ENCODE measurements at regions not wholly inside any gene's neighbourhood (a gene's known extent, or its start where the extent isn't known, plus 50 kb on each side); places are given as distances from the start of the nearest gene placed in this dataset.

- DNase-seq (ENCODE audit: low read depth in 4 of 4, low spot score in 3 of 4) = no peak
Measured at GRCh38 chr3:26345613-26346012, 277.0 kb upstream of the LRRC3B start.

GRCh38 chr3:26346497-26346896 is 276.1 kb upstream of the LRRC3B start:
- DNase-seq (ENCODE audit: low read depth in 4 of 4, low spot score in 3 of 4) = no peak

- DNase-seq (ENCODE audit: low read depth in 4 of 4, low spot score in 3 of 4) = no peak
Measured at GRCh38 chr3:26347150-26347549, 275.4 kb upstream of the LRRC3B start.

- no peak for DNase-seq (ENCODE audit: low read depth in 4 of 4, low spot score in 3 of 4)
Measured at GRCh38 chr3:26350853-26351252, 271.7 kb upstream of the LRRC3B start.

GRCh38 chr3:26353097-26353496 is 269.5 kb upstream of the LRRC3B start:
- no peak for DNase-seq (ENCODE audit: low read depth in 4 of 4, low spot score in 3 of 4)

DNA sequence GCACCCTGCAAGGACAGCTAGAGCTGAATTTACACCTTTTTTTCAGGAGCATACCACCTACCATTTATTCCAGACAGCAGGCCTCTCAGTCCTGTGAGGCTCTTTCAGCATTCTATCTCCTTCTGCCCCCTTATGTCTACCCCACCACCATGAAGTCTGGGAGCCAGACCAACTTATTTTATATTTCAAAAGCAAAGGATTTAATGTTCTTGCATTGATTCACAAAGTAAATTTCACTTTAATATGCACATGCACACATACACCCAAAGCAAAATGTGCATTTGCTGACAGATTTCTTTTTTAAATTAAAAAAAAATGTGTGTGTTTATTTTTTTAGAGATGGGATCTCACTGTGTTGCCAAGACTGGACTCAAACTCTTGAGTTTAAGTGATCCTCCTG is 264.2 kb upstream of the LRRC3B start:
- DNase-seq (ENCODE audit: low read depth in 4 of 4, low spot score in 3 of 4) = no peak

DNA sequence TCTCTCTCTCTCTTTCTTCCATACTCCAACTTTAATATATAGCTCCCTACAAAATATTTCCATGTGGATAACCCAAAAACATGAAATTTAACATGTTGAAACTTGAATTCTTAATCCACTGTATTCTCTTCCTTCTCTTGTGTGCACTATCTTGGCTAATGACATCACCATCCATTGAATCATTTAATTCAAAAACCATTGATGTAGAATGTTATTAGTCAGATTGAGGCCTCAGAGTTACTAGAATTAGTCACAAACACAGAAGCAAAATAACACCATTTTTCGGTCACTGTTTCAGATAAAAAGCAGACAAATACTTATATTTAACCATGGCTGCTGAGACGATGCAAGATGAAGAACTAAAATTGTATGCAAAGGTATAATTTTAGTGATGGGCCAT is 256.9 kb upstream of the LRRC3B start:
- no peak for DNase-seq (ENCODE audit: low read depth in 4 of 4, low spot score in 3 of 4)

DNA sequence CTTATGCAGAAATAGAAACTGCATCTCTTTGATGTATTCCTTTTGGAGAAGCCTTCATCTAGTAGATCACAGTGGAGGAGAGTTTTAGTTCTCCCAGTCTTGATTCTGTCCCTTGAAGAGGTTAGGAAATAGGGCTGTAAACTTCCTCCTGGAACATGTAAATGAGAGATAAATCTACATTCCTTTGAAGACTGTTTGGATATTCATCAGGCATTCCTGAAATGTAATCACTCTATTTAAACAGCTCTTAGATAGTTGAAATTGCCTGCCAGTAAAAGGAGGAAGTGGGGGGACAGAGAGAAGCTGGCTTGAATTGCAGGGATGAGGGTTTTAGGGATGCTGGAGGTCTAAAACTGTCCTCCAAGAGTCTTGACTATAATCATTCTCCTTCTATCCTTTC is 254.3 kb upstream of the LRRC3B start:
- no peak for DNase-seq (ENCODE audit: low read depth in 4 of 4, low spot score in 3 of 4)

DNA sequence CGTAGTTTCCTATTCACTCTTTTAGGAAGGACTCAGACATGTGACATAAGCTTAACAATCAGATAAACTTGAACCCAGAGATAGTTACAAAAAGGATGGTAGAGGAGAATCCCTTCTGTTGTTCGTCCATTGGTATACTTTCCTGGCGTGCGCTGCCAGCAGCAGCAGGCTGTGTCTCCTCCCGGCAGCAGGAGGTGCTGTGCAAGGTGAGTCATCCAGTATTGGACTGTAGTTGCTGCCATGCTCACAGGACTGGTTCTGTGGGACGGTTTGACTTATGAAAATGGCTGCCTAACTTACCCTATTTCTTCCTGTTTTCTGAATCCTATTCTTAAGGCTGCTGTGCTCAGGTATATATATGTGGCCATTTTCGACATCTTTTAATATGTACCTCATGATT is 253.4 kb upstream of the LRRC3B start:
- no peak for DNase-seq (ENCODE audit: low read depth in 4 of 4, low spot score in 3 of 4)

DNA sequence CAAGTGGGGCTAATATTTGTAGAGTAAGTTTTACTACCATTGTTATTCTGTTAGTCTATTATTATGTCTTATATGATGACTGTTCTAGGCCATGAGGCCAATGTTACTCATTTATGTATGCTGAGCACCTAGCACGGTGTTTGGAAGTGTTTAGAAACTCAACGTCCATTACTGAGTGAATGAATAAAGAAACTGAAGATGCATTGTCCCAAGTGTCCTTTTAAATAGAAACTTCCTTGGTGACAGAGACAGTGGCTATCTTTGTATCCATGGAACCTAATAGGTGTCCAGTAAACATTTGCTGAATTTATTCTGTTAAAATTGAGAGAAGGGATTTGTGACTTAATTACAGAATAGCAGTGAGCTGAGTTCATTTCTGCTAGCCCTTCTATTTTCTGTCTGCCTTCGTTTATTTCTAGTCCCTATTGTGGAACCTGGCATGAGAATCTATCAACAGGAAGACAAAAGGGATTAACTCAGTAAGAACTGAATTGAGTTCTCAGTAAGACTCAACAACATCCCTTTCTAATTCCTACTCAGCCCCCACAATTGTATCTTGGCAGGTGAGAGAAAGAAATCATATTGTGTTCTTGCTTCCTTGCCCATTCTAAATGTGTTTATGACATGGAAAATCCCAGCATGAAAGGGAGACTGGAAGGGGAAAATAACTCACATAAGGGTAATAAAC is 246.6 kb upstream of the LRRC3B start:
- no peak for DNase-seq (ENCODE audit: low read depth in 4 of 4, low spot score in 3 of 4)

DNA sequence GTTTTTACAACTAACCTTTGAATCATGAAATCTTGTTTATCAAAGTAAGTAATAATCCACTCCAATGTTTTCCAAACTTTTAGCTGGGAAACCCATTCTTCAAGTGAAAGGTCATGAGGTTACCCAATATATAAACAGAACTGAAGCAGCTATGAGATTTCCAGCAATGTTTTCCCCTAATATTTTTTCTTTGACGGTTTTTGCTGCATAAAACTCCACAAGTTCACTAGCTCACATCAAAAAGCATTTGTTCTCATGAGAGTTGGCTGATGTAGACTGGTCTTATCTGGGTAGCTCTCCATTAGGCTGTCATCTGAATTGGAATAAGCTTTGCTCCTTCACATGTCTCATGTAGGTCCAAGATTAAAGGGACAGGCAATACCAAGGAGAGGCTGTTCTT is 241.2 kb upstream of the LRRC3B start:
- DNase-seq (ENCODE audit: low read depth in 4 of 4, low spot score in 3 of 4) = peak; percentile 14 to 28 (median 24)

DNA sequence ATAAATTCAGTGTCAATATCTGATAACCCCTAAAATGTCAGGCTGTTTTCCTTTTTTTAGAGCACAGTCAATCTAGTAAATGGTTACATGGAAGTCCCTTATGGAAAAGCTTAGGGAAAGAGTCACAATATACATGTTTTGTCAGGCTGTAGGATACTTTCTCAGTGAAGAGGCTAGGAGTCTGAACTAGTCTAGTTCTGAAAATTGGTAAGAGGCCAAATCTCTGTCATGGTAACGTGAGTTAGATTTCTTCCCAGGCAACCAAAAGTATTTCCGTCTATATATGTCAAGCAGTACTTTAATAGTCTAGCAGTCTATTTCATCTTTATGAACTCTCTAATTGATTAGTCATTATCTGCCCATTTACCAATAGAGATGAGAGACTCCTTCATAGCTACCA is 215.9 kb upstream of the LRRC3B start:
- no peak for DNase-seq (ENCODE audit: low read depth in 4 of 4, low spot score in 3 of 4)

GRCh38 chr3:26418553-26418952 is 204.0 kb upstream of the LRRC3B start:
- no peak for DNase-seq (ENCODE audit: low read depth in 4 of 4, low spot score in 3 of 4)

- no peak for DNase-seq (ENCODE audit: low read depth in 4 of 4, low spot score in 3 of 4)
Measured at GRCh38 chr3:26422415-26422814, 200.2 kb upstream of the LRRC3B start.

DNA sequence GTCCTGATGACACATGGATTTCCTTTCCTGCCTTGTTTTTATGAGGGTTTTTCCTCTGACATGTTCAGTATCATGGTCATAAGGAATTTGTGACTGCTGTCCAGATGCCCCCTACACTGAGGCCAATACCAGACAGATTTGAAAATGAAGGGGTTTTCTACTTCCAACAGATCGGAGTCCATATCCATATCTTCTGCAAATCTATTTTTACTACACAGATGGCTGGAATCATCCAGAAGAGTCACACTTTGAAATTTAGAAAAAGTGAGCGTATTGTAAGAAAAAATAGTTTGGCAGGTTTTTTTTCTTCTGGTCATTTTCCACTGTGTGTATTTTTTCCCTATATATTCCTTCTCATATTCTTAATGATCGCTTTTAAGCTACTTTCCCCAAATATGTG is 197.5 kb upstream of the LRRC3B start:
- no peak for DNase-seq (ENCODE audit: low read depth in 4 of 4, low spot score in 3 of 4)

- DNase-seq (ENCODE audit: low read depth in 4 of 4, low spot score in 3 of 4) = no peak
Measured at GRCh38 chr3:26428992-26429391, 193.6 kb upstream of the LRRC3B start.

GRCh38 chr3:26437678-26438077 is 184.9 kb upstream of the LRRC3B start:
- no peak for DNase-seq (ENCODE audit: low read depth in 4 of 4, low spot score in 3 of 4)

GRCh38 chr3:26438325-26438940 is 184.1 kb upstream of the LRRC3B start:
- DNase-seq (ENCODE audit: low read depth in 4 of 4, low spot score in 3 of 4) = no peak

- no peak for DNase-seq (ENCODE audit: low read depth in 4 of 4, low spot score in 3 of 4)
Measured at GRCh38 chr3:26438981-26439884, 183.3 kb upstream of the LRRC3B start.

- no peak for DNase-seq (ENCODE audit: low read depth in 4 of 4, low spot score in 3 of 4)
Measured at GRCh38 chr3:26449996-26450395, 172.6 kb upstream of the LRRC3B start.

DNA sequence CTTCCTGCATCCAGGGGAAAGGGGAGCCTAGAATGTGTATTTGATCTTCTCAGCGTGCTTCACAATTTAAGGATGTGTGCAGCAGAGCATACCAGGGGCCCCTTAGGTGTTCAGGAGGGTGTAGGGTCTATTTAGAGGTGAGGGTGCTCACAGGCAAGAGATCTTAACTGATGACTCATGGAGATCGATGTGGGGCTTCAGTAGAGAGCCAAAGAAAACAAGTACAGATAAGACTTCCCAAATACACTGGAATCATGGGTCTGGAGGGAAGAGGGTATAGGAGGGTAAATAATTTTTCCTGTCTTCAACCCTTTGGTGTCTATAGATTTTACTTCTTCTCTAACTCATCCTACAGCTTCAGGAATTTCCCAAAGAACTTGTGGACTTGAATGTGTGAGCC is 170.2 kb upstream of the LRRC3B start:
- DNase-seq (ENCODE audit: low read depth in 4 of 4, low spot score in 3 of 4) = no peak

DNA sequence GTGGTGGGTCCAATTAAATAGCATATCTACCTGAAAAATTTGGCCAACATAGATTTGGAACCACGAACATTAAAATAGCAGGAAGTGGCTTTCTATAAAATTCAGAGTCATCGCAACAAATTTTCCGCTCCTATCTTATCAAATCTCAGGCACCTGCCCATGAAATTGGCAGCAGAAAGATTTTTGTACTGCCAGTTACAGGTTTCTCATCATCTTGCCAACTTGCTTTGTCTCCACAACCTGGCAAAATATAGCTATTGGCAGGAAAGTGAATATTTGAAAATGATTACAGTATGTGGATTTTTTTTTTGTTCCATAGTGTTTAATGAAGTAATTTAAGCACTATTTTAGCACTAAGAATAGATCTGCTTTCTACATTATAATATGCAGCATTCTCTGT is 161.6 kb upstream of the LRRC3B start:
- DNase-seq (ENCODE audit: low read depth in 4 of 4, low spot score in 3 of 4) = no peak

Measured in left renal pelvis (tissue), 4 donors.